ENCODE measurements at regions not wholly inside any gene's neighbourhood (a gene's known extent, or its start where the extent isn't known, plus 50 kb on each side); places are given as distances from the start of the nearest gene placed in this dataset.

- TF ChIP-seq CTCF (conservative IDR thresholded peaks at IDR 0.05) = no peak
- no peak for TF ChIP-seq ZFX (IDR thresholded peaks at IDR 0.05)
These were observed 99.0 kb downstream of the HS1BP3 start for GRCh38 chr2:20551945-20552328.

All from C4-2B (cell line).